Myocyte (in vitro differentiated cells): ENCODE measurements at regions not wholly inside any gene's neighbourhood (a gene's known extent, or its start where the extent isn't known, plus 50 kb on each side); places are given as distances from the start of the nearest gene placed in this dataset.
"Not testable (repeated sequence)": the region's sequence is repeated elsewhere in the genome, so short reads cannot be mapped to it uniquely, and the experiment has no call there.

ENCODE experiments used
- DNase-seq: peaks from one replicate; pipeline ENCODE4 v3.0.0-alpha.2; 2012; ENCODE audit warnings: low read depth

- DNase-seq = no peak
Observed at GRCh38 chr7:34331102-34331501, 326.9 kb upstream of the NPSR1 start.

- no peak for DNase-seq
Observed at GRCh38 chr7:34332006-34332405, 326.0 kb upstream of the NPSR1 start.

GRCh38 chr7:34333184-34333583 is 324.8 kb upstream of the NPSR1 start:
- DNase-seq = no peak

GRCh38 chr7:34333925-34334324 is 324.1 kb upstream of the NPSR1 start:
- DNase-seq = no peak

GRCh38 chr7:34337163-34337562 is 320.9 kb upstream of the NPSR1 start:
- DNase-seq = no peak

- DNase-seq = no peak
Observed at GRCh38 chr7:34338961-34339526, 319.0 kb upstream of the NPSR1 start.

- DNase-seq = no peak
Observed at GRCh38 chr7:34341326-34341725, 316.7 kb upstream of the NPSR1 start.

GRCh38 chr7:34342387-34342786 is 315.6 kb upstream of the NPSR1 start:
- DNase-seq = no peak

- DNase-seq = no peak
Observed at GRCh38 chr7:34343667-34344066, 314.4 kb upstream of the NPSR1 start.

GRCh38 chr7:34354011-34354410 is 304.0 kb upstream of the NPSR1 start:
- DNase-seq = no peak

- peak; percentile 16 for DNase-seq
Observed at GRCh38 chr7:34354899-34355298, 303.1 kb upstream of the NPSR1 start.

GRCh38 chr7:34357068-34357467 is 300.9 kb upstream of the NPSR1 start:
- DNase-seq = no peak

GRCh38 chr7:34357946-34358345 is 300.1 kb upstream of the NPSR1 start:
- DNase-seq = no peak

GRCh38 chr7:34358578-34358977 is 299.4 kb upstream of the NPSR1 start:
- DNase-seq = not testable (repeated sequence)

- DNase-seq = peak; percentile 22
Observed at GRCh38 chr7:34361663-34362250, 296.3 kb upstream of the NPSR1 start.

GRCh38 chr7:34362621-34363020 is 295.4 kb upstream of the NPSR1 start:
- no peak for DNase-seq

- no peak for DNase-seq
Observed at GRCh38 chr7:34364130-34364529, 293.9 kb upstream of the NPSR1 start.

- DNase-seq = no peak
Observed at GRCh38 chr7:34365011-34365410, 293.0 kb upstream of the NPSR1 start.

GRCh38 chr7:34365611-34366010 is 292.4 kb upstream of the NPSR1 start:
- DNase-seq = no peak

- no peak for DNase-seq
Observed at GRCh38 chr7:34371922-34372321, 286.1 kb upstream of the NPSR1 start.

GRCh38 chr7:34373940-34374339 is 284.1 kb upstream of the NPSR1 start:
- no peak for DNase-seq

- no peak for DNase-seq
Observed at GRCh38 chr7:34382166-34382893, 275.7 kb upstream of the NPSR1 start.

- no peak for DNase-seq
Observed at GRCh38 chr7:34385384-34385783, 272.6 kb upstream of the NPSR1 start.
